GM23338 (cell line): ENCODE measurements at regions not wholly inside any gene's neighbourhood (a gene's known extent, or its start where the extent isn't known, plus 50 kb on each side); places are given as distances from the start of the nearest gene placed in this dataset.

Source experiments
- ATAC-seq: fragments of 200-7000 bp; cut with Tn5 transposase; 3 replicates; pipeline ENCODE4 v1.9.1; 2020
- DNase-seq: peaks from one replicate; pipeline ENCODE4 v3.0.0-alpha.2; 2015; ENCODE audit warnings: low spot score
- H2AFZ ChIP-seq: fragments of 200-600 bp; sonication (generic); 2 replicates; pipeline ENCODE4 v1.8.0; 2016; ENCODE audit warnings: antibody characterized with exemption, mild to moderate bottlenecking, moderate library complexity
- H3F3A ChIP-seq: fragments of 200-600 bp; sonication (generic); replicated peaks from 2 replicates; pipeline ENCODE4 v1.8.0; 2017; ENCODE audit warnings: antibody characterized with exemption, mixed run types, low read depth
- H3K27ac ChIP-seq: fragments of 200-600 bp; sonication (generic); 2 replicates; pipeline ENCODE4 v1.6.1; 2016; ENCODE audit warnings: low read depth
- H3K27me3 ChIP-seq: fragments of 200-600 bp; sonication (generic); 2 replicates; pipeline ENCODE4 v1.8.0; 2016; ENCODE audit warnings: mild to moderate bottlenecking, mixed run types, moderate library complexity; ENCODE audit not compliant: insufficient read depth
- H3K36me3 ChIP-seq: fragments of 200-600 bp; sonication (generic); 2 replicates; pipeline ENCODE4 v1.8.0; 2016; ENCODE audit warnings: mild to moderate bottlenecking; ENCODE audit not compliant: insufficient read depth
- H3K4me1 ChIP-seq: fragments of 200-600 bp; sonication (generic); 2 replicates; pipeline ENCODE4 v1.8.0; 2016; ENCODE audit warnings: mild to moderate bottlenecking, moderate library complexity; ENCODE audit not compliant: insufficient read depth
- H3K4me2 ChIP-seq: fragments of 200-600 bp; sonication (generic); 2 replicates; pipeline ENCODE4 v1.7.1; 2017; ENCODE audit warnings: mixed run types
- H3K4me3 ChIP-seq: fragments of 200-600 bp; sonication (generic); 2 replicates; pipeline ENCODE4 v1.6.1; 2016; ENCODE audit warnings: mixed run types
- H3K79me2 ChIP-seq: fragments of 200-600 bp; sonication (generic); replicated peaks from 2 replicates; pipeline ENCODE4 v1.8.0; 2017; ENCODE audit warnings: mild to moderate bottlenecking; ENCODE audit not compliant: insufficient read depth
- H3K9me2 ChIP-seq: fragments of 200-600 bp; sonication (generic); 2 replicates; pipeline ENCODE4 v1.8.0; 2017; ENCODE audit not compliant: insufficient read depth
- H4K20me1 ChIP-seq: fragments of 200-600 bp; sonication (generic); replicated peaks from 2 replicates; pipeline ENCODE4 v1.8.0; 2017; ENCODE audit warnings: mild to moderate bottlenecking; ENCODE audit not compliant: insufficient read depth
- H3K27ac Mint-ChIP-seq: 2 replicates; pipeline ENCODE4 v1.8.0; 2020; ENCODE audit warnings: inconsistent platforms, mild to moderate bottlenecking, moderate library complexity, mixed read lengths
- H3K27me3 Mint-ChIP-seq: 3 replicates; pipeline ENCODE4 v1.8.0; 2022; ENCODE audit warnings: low read depth, mild to moderate bottlenecking, moderate library complexity, mixed read lengths, inconsistent platforms; ENCODE audit not compliant: insufficient read depth, poor library complexity
- H3K36me3 Mint-ChIP-seq: 3 replicates; pipeline ENCODE4 v1.8.0; 2021; ENCODE audit warnings: low read depth, mild to moderate bottlenecking, inconsistent platforms, moderate library complexity, mixed read lengths
- H3K4me1 Mint-ChIP-seq: 3 replicates; pipeline ENCODE4 v1.8.0; 2020; ENCODE audit warnings: mild to moderate bottlenecking, inconsistent platforms, mixed read lengths
- H3K4me3 Mint-ChIP-seq: 3 replicates; pipeline ENCODE4 v1.8.0; 2021; ENCODE audit warnings: moderate library complexity, mild to moderate bottlenecking, inconsistent platforms, mixed read lengths
- H3K9me3 Mint-ChIP-seq: 3 replicates; pipeline ENCODE4 v1.8.0; 2020; ENCODE audit warnings: moderate library complexity, mild to moderate bottlenecking, inconsistent platforms, mixed read lengths
- CREB1 ChIP-seq: fragments of 250-450 bp; sonication (Bioruptor Pico); IDR thresholded peaks from 2 replicates; pipeline ENCODE4 v1.5.0; 2020; ENCODE audit warnings: low read depth, mild to moderate bottlenecking, moderate library complexity
- CTCF ChIP-seq, 2 experiments: fragments of 200-600 bp in 1 of 2; sonication (generic) in 1 of 2; conservative IDR thresholded peaks; 2 replicates each; pipeline versions ENCODE4 v1.5.1 to v1.6.1; 2016 to 2017; ENCODE audit warnings: antibody characterized with exemption in 2 of 2, low read depth in 2 of 2, mild to moderate bottlenecking in 2 of 2, moderate library complexity in 1 of 2
- ETS1 ChIP-seq: IDR thresholded peaks from 2 replicates; pipeline ENCODE4 v1.6.1; 2016; ENCODE audit warnings: antibody characterized with exemption
- EZH2 ChIP-seq: fragments of 200-600 bp; sonication (generic); IDR thresholded peaks from one replicate; pipeline ENCODE4 v1.8.0; 2017; ENCODE audit warnings: antibody characterized with exemption, mild to moderate bottlenecking, low read depth; ENCODE audit not compliant: unreplicated experiment
- EZH2phosphoT487 ChIP-seq: fragments of 200-600 bp; sonication (generic); IDR thresholded peaks from one replicate; pipeline ENCODE4 v1.8.1; 2018; ENCODE audit warnings: antibody characterized with exemption; ENCODE audit not compliant: unreplicated experiment
- JUNB ChIP-seq: IDR thresholded peaks from one replicate; pipeline ENCODE4 v1.6.1; 2016; ENCODE audit warnings: antibody characterized with exemption; ENCODE audit not compliant: unreplicated experiment
- NANOG ChIP-seq: IDR thresholded peaks from 2 replicates; pipeline ENCODE4 v1.6.1; 2016; ENCODE audit warnings: antibody characterized with exemption, borderline replicate concordance
- POLR2AphosphoS5 ChIP-seq: IDR thresholded peaks from 2 replicates; pipeline ENCODE4 v1.6.1; 2016; ENCODE audit warnings: antibody characterized with exemption, low read depth
- REST ChIP-seq: IDR thresholded peaks from one replicate; pipeline ENCODE4 v1.6.1; 2018; ENCODE audit warnings: antibody characterized with exemption; ENCODE audit not compliant: unreplicated experiment
- STAT1 ChIP-seq: IDR thresholded peaks from one replicate; pipeline ENCODE4 v1.6.1; 2016; ENCODE audit warnings: antibody characterized with exemption; ENCODE audit not compliant: unreplicated experiment
- ZNF114 ChIP-seq: fragments of 250-450 bp; sonication (Bioruptor Pico); IDR thresholded peaks from 2 replicates; pipeline ENCODE4 v1.5.0; 2020; ENCODE audit warnings: mild to moderate bottlenecking, moderate library complexity
- ZNF331 ChIP-seq: fragments of 250-450 bp; sonication (Bioruptor Pico); IDR thresholded peaks from 2 replicates; pipeline ENCODE4 v1.5.0; 2020; ENCODE audit warnings: low read depth, mild to moderate bottlenecking, moderate library complexity

GRCh38 chr4:123922847-123923246 lies 526.3 kb downstream of the SPRY1 start:
- H3K4me2 ChIP-seq, result no peak overlapping the region
- H3K27ac ChIP-seq, result no peak overlapping the region
- H3K4me3 ChIP-seq, result no peak overlapping the region
- H3K36me3 ChIP-seq, result no peaks in the 10 kb centered on the region
- Mint-ChIP-seq H3K4me3 (no peak overlapping the region), H3K9me3 (no peaks in the 10 kb centered on the region), H3K27me3 (no peaks in the 10 kb centered on the region), H3K4me1 (peaks cover 6% of the 10 kb centered on the region), H3K27ac (no peak overlapping the region), H3K36me3 (no peaks in the 10 kb centered on the region)
- H3K79me2 ChIP-seq, result no peaks in the 10 kb centered on the region
- no peaks in the 10 kb centered on the region for H4K20me1 ChIP-seq
- H3K4me1 ChIP-seq, result peaks cover 5% of the 10 kb centered on the region
- no peak for ATAC-seq
- no peaks in the 10 kb centered on the region for H3F3A ChIP-seq
- no peaks in the 10 kb centered on the region for H3K27me3 ChIP-seq
- no peak for TF ChIP-seq EZH2phosphoT487
- no peak for TF ChIP-seq JUNB
- TF ChIP-seq ETS1, result no peak
- no peak for TF ChIP-seq EZH2
- TF ChIP-seq CTCF (conservative IDR thresholded peaks at IDR 0.05; ENCODE audit: low read depth in 2 of 2), result no peak
- no peak for TF ChIP-seq STAT1
- no peak for TF ChIP-seq REST
- TF ChIP-seq NANOG, result no peak
- no peak for TF ChIP-seq ZNF114
- TF ChIP-seq POLR2AphosphoS5, result no peak
- no peak overlapping the region for H2AFZ ChIP-seq
- H3K9me2 ChIP-seq, result no peaks in the 10 kb centered on the region
- DNase-seq, result no peak

DNA sequence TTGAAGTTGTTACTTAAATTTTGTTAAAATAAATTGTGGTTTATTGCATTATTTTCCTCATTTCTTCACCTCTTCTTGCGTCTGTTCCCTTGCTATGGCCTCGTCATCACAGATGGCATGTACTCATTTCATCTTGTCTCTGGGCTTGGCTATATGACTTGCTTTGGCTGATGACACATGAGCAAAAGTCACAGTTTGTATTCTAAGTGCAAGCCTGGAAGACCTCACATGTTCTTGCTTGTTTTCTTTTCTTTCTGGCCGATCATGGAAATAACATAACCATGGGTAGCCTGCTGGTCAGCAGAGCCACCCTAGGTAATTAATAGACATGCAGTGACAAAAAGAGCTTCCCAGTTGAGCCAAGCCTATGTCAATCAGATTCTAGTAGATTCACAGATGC lies 527.9 kb downstream of the SPRY1 start:
- no peak for ATAC-seq
- H3F3A ChIP-seq, result no peaks in the 10 kb centered on the region
- no peaks in the 10 kb centered on the region for H3K9me3 Mint-ChIP-seq
- no peak for TF ChIP-seq CREB1
- TF ChIP-seq ZNF331, result no peak
- no peak for TF ChIP-seq NANOG
- TF ChIP-seq EZH2, result no peak
- no peak for TF ChIP-seq ETS1
- no peak for TF ChIP-seq POLR2AphosphoS5
- no peak for TF ChIP-seq CTCF (conservative IDR thresholded peaks at IDR 0.05; ENCODE audit: low read depth in 2 of 2)
- no peak for TF ChIP-seq ZNF114
- TF ChIP-seq STAT1, result no peak
- TF ChIP-seq EZH2phosphoT487, result no peak

More for the DNA sequence above, 527.9 kb downstream of the SPRY1 start:
- Histone ChIP-seq H3K36me3 (no peaks in the 10 kb centered on the region), H3K4me1 (peaks cover 13% of the 10 kb centered on the region), H3K27ac (no peak overlapping the region), H3K4me3 (no peak overlapping the region), H3K79me2 (no peaks in the 10 kb centered on the region), H3K9me2 (no peaks in the 10 kb centered on the region), H3K27me3 (no peaks in the 10 kb centered on the region), H2AFZ (no peak overlapping the region), H4K20me1 (no peaks in the 10 kb centered on the region), H3K4me2 (no peak overlapping the region)
- Mint-ChIP-seq H3K4me1 (peaks cover 8% of the 10 kb centered on the region), H3K27me3 (no peaks in the 10 kb centered on the region), H3K36me3 (no peaks in the 10 kb centered on the region), H3K27ac (no peak overlapping the region), H3K4me3 (no peak overlapping the region)
- no peak for DNase-seq
